ENCODE measurements at regions not wholly inside any gene's neighbourhood (a gene's known extent, or its start where the extent isn't known, plus 50 kb on each side); places are given as distances from the start of the nearest gene placed in this dataset.

GRCh38 chr5:74122979-74123590 lies 497.1 kb downstream of the ARHGEF28 start:
- DNase-seq (ENCODE audit: low read depth): no peak

GRCh38 chr5:74122175-74122574 lies 496.2 kb downstream of the ARHGEF28 start:
- DNase-seq (ENCODE audit: low read depth): no peak

- DNase-seq (ENCODE audit: low read depth): no peak
Observed at GRCh38 chr5:74120585-74120984, 494.6 kb downstream of the ARHGEF28 start.

- no peak for DNase-seq (ENCODE audit: low read depth)
Observed at GRCh38 chr5:74118071-74118470, 492.1 kb downstream of the ARHGEF28 start.

GRCh38 chr5:74116984-74117383 lies 491.0 kb downstream of the ARHGEF28 start:
- no peak for DNase-seq (ENCODE audit: low read depth)

- DNase-seq (ENCODE audit: low read depth): no peak
Observed at GRCh38 chr5:74116266-74116665, 490.3 kb downstream of the ARHGEF28 start.

- no peak for DNase-seq (ENCODE audit: low read depth)
Observed at GRCh38 chr5:74113927-74114326, 487.9 kb downstream of the ARHGEF28 start.

GRCh38 chr5:74113196-74113540 lies 487.2 kb downstream of the ARHGEF28 start:
- no peak for DNase-seq (ENCODE audit: low read depth)

- no peak for DNase-seq (ENCODE audit: low read depth)
Observed at GRCh38 chr5:74112372-74113195, 486.6 kb downstream of the ARHGEF28 start.

- DNase-seq (ENCODE audit: low read depth): no peak
Observed at GRCh38 chr5:74111764-74112163, 485.8 kb downstream of the ARHGEF28 start.

GRCh38 chr5:74109344-74109743 lies 483.3 kb downstream of the ARHGEF28 start:
- no peak for DNase-seq (ENCODE audit: low read depth)

GRCh38 chr5:74107899-74108298 lies 481.9 kb downstream of the ARHGEF28 start:
- DNase-seq (ENCODE audit: low read depth): no peak

- DNase-seq (ENCODE audit: low read depth): no peak
Observed at GRCh38 chr5:74105126-74105780, 479.3 kb downstream of the ARHGEF28 start.

- no peak for DNase-seq (ENCODE audit: low read depth)
Observed at GRCh38 chr5:74103131-74104023, 477.4 kb downstream of the ARHGEF28 start.

GRCh38 chr5:74100268-74100665 lies 474.3 kb downstream of the ARHGEF28 start:
- DNase-seq (ENCODE audit: low read depth): no peak

GRCh38 chr5:74099538-74100267 lies 473.7 kb downstream of the ARHGEF28 start:
- DNase-seq (ENCODE audit: low read depth): no peak

GRCh38 chr5:74098941-74099340 lies 472.9 kb downstream of the ARHGEF28 start:
- no peak for DNase-seq (ENCODE audit: low read depth)

GRCh38 chr5:74098456-74098855 lies 472.5 kb downstream of the ARHGEF28 start:
- no peak for DNase-seq (ENCODE audit: low read depth)

GRCh38 chr5:74096325-74096724 lies 470.3 kb downstream of the ARHGEF28 start:
- DNase-seq (ENCODE audit: low read depth): no peak

GRCh38 chr5:74095871-74096270 lies 469.9 kb downstream of the ARHGEF28 start:
- DNase-seq (ENCODE audit: low read depth): no peak

- no peak for DNase-seq (ENCODE audit: low read depth)
Observed at GRCh38 chr5:74094782-74095108, 468.7 kb downstream of the ARHGEF28 start.
